ENCODE measurements at regions not wholly inside any gene's neighbourhood (a gene's known extent, or its start where the extent isn't known, plus 50 kb on each side); places are given as distances from the start of the nearest gene placed in this dataset.

DNA sequence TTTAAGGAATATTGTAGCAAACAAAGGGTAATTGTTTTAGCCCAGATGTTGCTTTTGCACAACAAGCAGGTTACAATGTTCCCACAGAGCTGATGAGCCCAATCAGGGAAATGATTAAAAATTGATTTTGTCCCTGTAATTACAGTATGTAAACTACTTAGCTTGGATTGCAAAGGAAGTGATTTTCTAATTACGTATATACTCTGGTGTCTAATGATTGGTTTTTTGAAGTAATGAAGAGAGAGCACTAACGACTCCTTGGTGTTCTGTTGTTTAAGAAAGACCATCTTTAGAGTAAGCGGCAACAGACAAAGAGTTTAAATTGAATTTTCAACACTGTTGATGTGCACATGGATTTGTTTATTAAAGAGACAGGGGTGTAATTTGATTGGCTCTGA, 95.3 kb upstream of the ZNF536 start:
- no peak for TF ChIP-seq HOXA7 (CRISPR knock-in tag; IDR thresholded peaks at IDR 0.05)
- TF ChIP-seq, protein P1, sequence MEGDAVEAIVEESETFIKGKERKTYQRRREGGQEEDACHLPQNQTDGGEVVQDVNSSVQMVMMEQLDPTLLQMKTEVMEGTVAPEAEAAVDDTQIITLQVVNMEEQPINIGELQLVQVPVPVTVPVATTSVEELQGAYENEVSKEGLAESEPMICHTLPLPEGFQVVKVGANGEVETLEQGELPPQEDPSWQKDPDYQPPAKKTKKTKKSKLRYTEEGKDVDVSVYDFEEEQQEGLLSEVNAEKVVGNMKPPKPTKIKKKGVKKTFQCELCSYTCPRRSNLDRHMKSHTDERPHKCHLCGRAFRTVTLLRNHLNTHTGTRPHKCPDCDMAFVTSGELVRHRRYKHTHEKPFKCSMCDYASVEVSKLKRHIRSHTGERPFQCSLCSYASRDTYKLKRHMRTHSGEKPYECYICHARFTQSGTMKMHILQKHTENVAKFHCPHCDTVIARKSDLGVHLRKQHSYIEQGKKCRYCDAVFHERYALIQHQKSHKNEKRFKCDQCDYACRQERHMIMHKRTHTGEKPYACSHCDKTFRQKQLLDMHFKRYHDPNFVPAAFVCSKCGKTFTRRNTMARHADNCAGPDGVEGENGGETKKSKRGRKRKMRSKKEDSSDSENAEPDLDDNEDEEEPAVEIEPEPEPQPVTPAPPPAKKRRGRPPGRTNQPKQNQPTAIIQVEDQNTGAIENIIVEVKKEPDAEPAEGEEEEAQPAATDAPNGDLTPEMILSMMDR (IDR thresholded peaks at IDR 0.05), result no peak
- TF ChIP-seq, protein P2, sequence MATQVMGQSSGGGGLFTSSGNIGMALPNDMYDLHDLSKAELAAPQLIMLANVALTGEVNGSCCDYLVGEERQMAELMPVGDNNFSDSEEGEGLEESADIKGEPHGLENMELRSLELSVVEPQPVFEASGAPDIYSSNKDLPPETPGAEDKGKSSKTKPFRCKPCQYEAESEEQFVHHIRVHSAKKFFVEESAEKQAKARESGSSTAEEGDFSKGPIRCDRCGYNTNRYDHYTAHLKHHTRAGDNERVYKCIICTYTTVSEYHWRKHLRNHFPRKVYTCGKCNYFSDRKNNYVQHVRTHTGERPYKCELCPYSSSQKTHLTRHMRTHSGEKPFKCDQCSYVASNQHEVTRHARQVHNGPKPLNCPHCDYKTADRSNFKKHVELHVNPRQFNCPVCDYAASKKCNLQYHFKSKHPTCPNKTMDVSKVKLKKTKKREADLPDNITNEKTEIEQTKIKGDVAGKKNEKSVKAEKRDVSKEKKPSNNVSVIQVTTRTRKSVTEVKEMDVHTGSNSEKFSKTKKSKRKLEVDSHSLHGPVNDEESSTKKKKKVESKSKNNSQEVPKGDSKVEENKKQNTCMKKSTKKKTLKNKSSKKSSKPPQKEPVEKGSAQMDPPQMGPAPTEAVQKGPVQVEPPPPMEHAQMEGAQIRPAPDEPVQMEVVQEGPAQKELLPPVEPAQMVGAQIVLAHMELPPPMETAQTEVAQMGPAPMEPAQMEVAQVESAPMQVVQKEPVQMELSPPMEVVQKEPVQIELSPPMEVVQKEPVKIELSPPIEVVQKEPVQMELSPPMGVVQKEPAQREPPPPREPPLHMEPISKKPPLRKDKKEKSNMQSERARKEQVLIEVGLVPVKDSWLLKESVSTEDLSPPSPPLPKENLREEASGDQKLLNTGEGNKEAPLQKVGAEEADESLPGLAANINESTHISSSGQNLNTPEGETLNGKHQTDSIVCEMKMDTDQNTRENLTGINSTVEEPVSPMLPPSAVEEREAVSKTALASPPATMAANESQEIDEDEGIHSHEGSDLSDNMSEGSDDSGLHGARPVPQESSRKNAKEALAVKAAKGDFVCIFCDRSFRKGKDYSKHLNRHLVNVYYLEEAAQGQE (IDR thresholded peaks at IDR 0.05), result no peak
- no peak for TF ChIP-seq EP300 (IDR thresholded peaks at IDR 0.05)
- TF ChIP-seq, protein P3, sequence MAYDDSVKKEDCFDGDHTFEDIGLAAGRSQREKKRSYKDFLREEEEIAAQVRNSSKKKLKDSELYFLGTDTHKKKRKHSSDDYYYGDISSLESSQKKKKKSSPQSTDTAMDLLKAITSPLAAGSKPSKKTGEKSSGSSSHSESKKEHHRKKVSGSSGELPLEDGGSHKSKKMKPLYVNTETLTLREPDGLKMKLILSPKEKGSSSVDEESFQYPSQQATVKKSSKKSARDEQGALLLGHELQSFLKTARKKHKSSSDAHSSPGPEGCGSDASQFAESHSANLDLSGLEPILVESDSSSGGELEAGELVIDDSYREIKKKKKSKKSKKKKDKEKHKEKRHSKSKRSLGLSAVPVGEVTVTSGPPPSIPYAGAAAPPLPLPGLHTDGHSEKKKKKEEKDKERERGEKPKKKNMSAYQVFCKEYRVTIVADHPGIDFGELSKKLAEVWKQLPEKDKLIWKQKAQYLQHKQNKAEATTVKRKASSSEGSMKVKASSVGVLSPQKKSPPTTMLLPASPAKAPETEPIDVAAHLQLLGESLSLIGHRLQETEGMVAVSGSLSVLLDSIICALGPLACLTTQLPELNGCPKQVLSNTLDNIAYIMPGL (CRISPR knock-in tag; IDR thresholded peaks at IDR 0.05; ENCODE audit: borderline replicate concordance), result no peak
- TF ChIP-seq, protein P4, sequence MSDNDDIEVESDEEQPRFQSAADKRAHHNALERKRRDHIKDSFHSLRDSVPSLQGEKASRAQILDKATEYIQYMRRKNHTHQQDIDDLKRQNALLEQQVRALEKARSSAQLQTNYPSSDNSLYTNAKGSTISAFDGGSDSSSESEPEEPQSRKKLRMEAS (IDR thresholded peaks at IDR 0.05), result no peak
- TF ChIP-seq POLR2A (IDR thresholded peaks at IDR 0.05; ENCODE audit: low read length), result no peak

Data from A549 (cell line).